HFFc6 (cell line): ENCODE measurements at regions not wholly inside any gene's neighbourhood (a gene's known extent, or its start where the extent isn't known, plus 50 kb on each side); places are given as distances from the start of the nearest gene placed in this dataset.

Experiments used
- DNase-seq: peaks from one replicate; pipeline ENCODE4 v3.0.0-alpha.2; 2018
- H3K27ac Mint-ChIP-seq: 2 replicates; pipeline ENCODE4 v1.8.0; 2020; ENCODE audit warnings: mild to moderate bottlenecking, mixed read lengths
- H3K27me3 Mint-ChIP-seq: 2 replicates; pipeline ENCODE4 v1.8.0; 2021; ENCODE audit warnings: mild to moderate bottlenecking, moderate library complexity, mixed read lengths; ENCODE audit not compliant: insufficient read depth
- H3K36me3 Mint-ChIP-seq: 2 replicates; pipeline ENCODE4 v1.8.0; 2021; ENCODE audit warnings: low read depth, mixed read lengths
- H3K4me1 Mint-ChIP-seq: 2 replicates; pipeline ENCODE4 v1.8.0; 2020; ENCODE audit warnings: low read depth, mixed read lengths
- H3K4me3 Mint-ChIP-seq: 2 replicates; pipeline ENCODE4 v1.8.0; 2020; ENCODE audit warnings: mild to moderate bottlenecking, moderate library complexity, mixed read lengths
- H3K9me3 Mint-ChIP-seq: 2 replicates; pipeline ENCODE4 v1.8.0; 2020; ENCODE audit warnings: mild to moderate bottlenecking, mixed read lengths
- TF ChIP-seq, protein P1 (sequence below): fragments of 200-600 bp; sonication (generic); IDR thresholded peaks from 2 replicates; pipeline ENCODE4 v1.5.0; 2021; ENCODE audit warnings: antibody characterized with exemption, mild to moderate bottlenecking

DNA sequence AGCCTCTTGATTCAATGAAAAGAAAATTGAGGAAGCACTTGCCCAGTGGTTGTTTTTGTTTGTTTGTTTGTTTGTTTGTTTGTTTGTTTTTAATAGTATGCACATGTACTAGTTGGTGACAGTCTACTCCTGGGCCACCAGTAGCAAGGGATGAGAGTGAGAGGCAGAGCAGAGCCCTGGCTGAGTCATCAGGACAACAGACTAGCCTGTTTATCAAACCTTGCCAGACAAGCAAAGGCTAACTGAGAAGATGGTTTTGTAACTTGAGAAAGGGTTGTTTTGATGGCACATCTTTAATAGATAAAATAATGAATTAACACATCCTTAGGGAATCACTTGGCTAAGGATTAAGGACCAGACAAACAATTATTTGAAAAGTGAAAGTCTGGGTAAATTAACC is 78.1 kb downstream of the INHBA start:
- TF ChIP-seq, protein P1, sequence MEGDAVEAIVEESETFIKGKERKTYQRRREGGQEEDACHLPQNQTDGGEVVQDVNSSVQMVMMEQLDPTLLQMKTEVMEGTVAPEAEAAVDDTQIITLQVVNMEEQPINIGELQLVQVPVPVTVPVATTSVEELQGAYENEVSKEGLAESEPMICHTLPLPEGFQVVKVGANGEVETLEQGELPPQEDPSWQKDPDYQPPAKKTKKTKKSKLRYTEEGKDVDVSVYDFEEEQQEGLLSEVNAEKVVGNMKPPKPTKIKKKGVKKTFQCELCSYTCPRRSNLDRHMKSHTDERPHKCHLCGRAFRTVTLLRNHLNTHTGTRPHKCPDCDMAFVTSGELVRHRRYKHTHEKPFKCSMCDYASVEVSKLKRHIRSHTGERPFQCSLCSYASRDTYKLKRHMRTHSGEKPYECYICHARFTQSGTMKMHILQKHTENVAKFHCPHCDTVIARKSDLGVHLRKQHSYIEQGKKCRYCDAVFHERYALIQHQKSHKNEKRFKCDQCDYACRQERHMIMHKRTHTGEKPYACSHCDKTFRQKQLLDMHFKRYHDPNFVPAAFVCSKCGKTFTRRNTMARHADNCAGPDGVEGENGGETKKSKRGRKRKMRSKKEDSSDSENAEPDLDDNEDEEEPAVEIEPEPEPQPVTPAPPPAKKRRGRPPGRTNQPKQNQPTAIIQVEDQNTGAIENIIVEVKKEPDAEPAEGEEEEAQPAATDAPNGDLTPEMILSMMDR, result no peak
- DNase-seq, result peak; percentile 35
- H3K4me1 Mint-ChIP-seq, result peaks cover 35% of the 10 kb centered on the region
- no peaks in the 10 kb centered on the region for H3K9me3 Mint-ChIP-seq
- H3K36me3 Mint-ChIP-seq, result no peaks in the 10 kb centered on the region
- no peak overlapping the region for H3K4me3 Mint-ChIP-seq
- no peak overlapping the region for H3K27ac Mint-ChIP-seq
- peaks cover 6% of the 10 kb centered on the region; the same call in 1 of the 2 replicates for H3K27me3 Mint-ChIP-seq

DNA sequence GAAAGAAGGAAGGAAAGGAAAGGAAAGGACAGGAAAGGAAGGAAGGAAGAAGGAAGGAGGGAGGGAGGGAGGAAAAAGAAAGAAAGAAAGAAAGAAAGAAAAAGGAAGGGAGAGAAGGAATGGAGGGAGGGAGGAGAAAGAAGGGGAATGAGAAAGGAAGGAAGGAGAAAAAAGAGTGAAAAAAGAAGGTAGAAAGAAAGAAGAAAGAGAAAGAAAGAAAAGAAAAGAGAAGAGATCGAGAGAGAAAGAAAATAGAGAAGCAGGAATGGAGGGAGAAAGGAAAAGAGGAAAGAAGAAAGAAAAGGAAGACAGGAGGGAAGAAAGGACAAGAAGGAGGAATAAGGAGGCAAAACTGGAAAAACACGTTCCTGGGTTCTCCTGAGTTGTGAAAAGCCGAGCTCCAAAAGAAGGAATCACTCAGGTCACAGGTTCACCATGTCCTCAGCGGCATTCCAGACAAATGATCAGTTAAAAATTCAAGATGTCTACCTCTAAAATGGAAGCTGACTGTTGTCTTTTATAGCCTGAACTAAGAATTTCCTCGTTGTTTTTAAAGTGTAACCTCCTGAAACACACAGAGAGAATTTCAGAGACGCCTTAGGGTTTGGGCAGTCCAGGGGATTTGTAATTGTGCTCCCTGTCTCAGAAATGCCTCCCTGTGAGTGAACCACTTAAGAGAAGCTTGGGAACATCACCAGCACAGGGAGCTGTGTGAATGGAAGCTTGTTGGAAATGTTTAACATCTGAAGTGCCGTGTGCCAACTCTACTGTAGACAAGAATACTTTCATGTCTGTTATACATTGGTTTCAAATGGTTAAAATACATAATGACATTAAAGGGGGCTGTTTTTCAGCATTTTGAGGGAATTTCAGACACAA is 80.7 kb downstream of the INHBA start:
- Mint-ChIP-seq H3K27ac (no peak overlapping the region), H3K4me1 (peaks cover 16% of the 10 kb centered on the region), H3K27me3 (peaks cover 6% of the 10 kb centered on the region), H3K9me3 (no peaks in the 10 kb centered on the region), H3K4me3 (no peak overlapping the region), H3K36me3 (no peaks in the 10 kb centered on the region)
- no peak for DNase-seq
- TF ChIP-seq, protein P1, result no peak

DNA sequence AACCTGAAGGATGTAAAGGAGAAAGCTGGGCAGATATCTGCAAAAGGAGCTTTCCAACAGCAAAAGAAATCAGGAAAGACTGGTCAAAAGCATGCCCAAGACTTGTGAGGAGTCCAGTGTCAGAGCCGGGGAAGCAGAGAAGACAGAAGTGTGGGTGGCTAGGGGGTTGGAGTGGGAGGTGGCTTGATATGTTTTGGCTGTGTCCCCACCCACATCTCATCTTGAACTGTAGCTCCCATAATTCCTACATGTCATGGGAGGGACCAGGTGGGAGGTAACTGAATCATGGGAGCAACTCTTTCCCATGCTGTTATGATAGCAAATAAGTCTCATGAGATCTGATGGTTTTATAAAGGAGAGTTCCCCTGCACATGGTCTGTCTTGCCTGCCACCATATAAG is 84.9 kb downstream of the INHBA start:
- TF ChIP-seq, protein P1, result no peak
- Mint-ChIP-seq H3K4me1 (peaks cover 6% of the 10 kb centered on the region; the same call in 1 of the 2 replicates), H3K27ac (no peak overlapping the region), H3K27me3 (peaks cover 6% of the 10 kb centered on the region), H3K36me3 (no peaks in the 10 kb centered on the region), H3K9me3 (no peaks in the 10 kb centered on the region), H3K4me3 (no peak overlapping the region)
- no peak for DNase-seq

DNA sequence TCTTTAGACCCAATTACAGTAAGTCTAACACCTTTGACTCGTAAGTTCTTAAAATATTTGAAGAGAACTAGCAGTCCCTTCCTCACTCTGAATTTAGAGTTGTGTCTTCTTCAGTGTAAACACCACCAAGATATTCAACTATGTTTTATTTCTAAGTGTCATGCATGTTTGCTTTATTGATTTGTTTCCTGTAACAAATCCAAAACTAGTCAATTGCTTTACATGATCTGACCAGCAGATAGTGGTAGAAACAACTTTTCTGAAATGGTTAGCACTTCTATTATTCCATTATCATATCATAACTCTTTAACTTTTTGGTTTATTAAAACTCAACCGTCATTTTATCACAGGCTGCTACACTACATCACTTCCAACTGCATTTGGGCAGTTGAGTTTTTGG is 90.1 kb downstream of the INHBA start:
- no peaks in the 10 kb centered on the region for H3K4me1 Mint-ChIP-seq
- no peak for DNase-seq
- no peak overlapping the region for H3K4me3 Mint-ChIP-seq
- H3K27me3 Mint-ChIP-seq, result no peaks in the 10 kb centered on the region
- TF ChIP-seq, protein P1, result no peak
- no peaks in the 10 kb centered on the region for H3K9me3 Mint-ChIP-seq
- H3K27ac Mint-ChIP-seq, result no peak overlapping the region
- H3K36me3 Mint-ChIP-seq, result no peaks in the 10 kb centered on the region

DNA sequence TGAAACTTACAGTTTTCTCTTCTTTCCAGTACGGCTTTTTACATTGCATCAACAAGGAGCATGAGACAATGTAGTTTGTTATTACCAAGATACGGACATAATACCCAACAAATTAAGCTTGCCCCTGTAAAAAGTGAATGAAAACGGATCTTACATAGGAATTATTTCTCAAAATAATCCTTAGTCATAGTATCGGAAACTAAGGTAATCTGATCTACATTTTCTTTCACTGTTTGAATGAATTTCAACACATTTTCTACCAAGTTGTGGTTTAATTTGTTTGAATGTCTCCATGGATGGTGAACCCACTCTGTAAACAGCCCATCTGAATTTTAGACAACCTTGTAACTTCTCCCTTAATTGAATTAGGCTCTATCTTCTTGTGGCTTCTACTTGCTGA is 90.5 kb downstream of the INHBA start:
- no peaks in the 10 kb centered on the region for H3K9me3 Mint-ChIP-seq
- TF ChIP-seq, protein P1, result no peak

More for the DNA sequence above, 90.5 kb downstream of the INHBA start:
- Mint-ChIP-seq H3K27me3 (no peaks in the 10 kb centered on the region), H3K4me1 (no peaks in the 10 kb centered on the region), H3K4me3 (no peak overlapping the region), H3K36me3 (no peaks in the 10 kb centered on the region), H3K27ac (no peak overlapping the region)
- no peak for DNase-seq
